ENCODE measurements at regions not wholly inside any gene's neighbourhood (a gene's known extent, or its start where the extent isn't known, plus 50 kb on each side); places are given as distances from the start of the nearest gene placed in this dataset.

GRCh38 chrX:120755066-120755846 lies 120.4 kb downstream of the CT47B1 start:
- no peak for DNase-seq (ENCODE audit: low read depth)
- H3K4me3 ChIP-seq (ENCODE audit: low read length): no peak overlapping the region
- TF ChIP-seq CTCF (conservative IDR thresholded peaks at IDR 0.05; ENCODE audit: low read depth, low read length): no peak

GRCh38 chrX:120753413-120754251 lies 122.0 kb downstream of the CT47B1 start:
- H3K4me3 ChIP-seq (ENCODE audit: low read length): no peak overlapping the region
- DNase-seq (ENCODE audit: low read depth): no peak
- no peak for TF ChIP-seq CTCF (conservative IDR thresholded peaks at IDR 0.05; ENCODE audit: low read depth, low read length)

- no peak for TF ChIP-seq CTCF (conservative IDR thresholded peaks at IDR 0.05; ENCODE audit: low read depth, low read length)
- DNase-seq (ENCODE audit: low read depth): no peak
Observed at GRCh38 chrX:120752431-120753082, 122.7 kb upstream of the C1GALT1C1 start.

GRCh38 chrX:120751683-120752082 lies 121.8 kb upstream of the C1GALT1C1 start:
- DNase-seq (ENCODE audit: low read depth): no peak
- H3K4me3 ChIP-seq (ENCODE audit: low read length): no peak overlapping the region
- no peak for TF ChIP-seq CTCF (conservative IDR thresholded peaks at IDR 0.05; ENCODE audit: low read depth, low read length)

More at GRCh38 chrX:120752431-120753082, 122.7 kb upstream of the C1GALT1C1 start:
- H3K4me3 ChIP-seq (ENCODE audit: low read length): no peak overlapping the region

GRCh38 chrX:120750381-120750780 lies 120.5 kb upstream of the C1GALT1C1 start:
- no peak overlapping the region for H3K4me3 ChIP-seq (ENCODE audit: low read length)
- no peak for DNase-seq (ENCODE audit: low read depth)
- TF ChIP-seq CTCF (conservative IDR thresholded peaks at IDR 0.05; ENCODE audit: low read depth, low read length): no peak

- no peak for TF ChIP-seq CTCF (conservative IDR thresholded peaks at IDR 0.05; ENCODE audit: low read depth, low read length)
- DNase-seq (ENCODE audit: low read depth): no peak
- no peak overlapping the region for H3K4me3 ChIP-seq (ENCODE audit: low read length)
Observed at GRCh38 chrX:120749141-120749846, 119.4 kb upstream of the C1GALT1C1 start.
